Osteoblast (primary cell): ENCODE measurements at regions not wholly inside any gene's neighbourhood (a gene's known extent, or its start where the extent isn't known, plus 50 kb on each side); places are given as distances from the start of the nearest gene placed in this dataset.
"Not testable (repeated sequence)": the region's sequence is repeated elsewhere in the genome, so short reads cannot be mapped to it uniquely, and the experiment has no call there.

Source experiments
- DNase-seq: peaks from one replicate; pipeline ENCODE4 v3.0.0; 2011; ENCODE audit warnings: low spot score, mixed read lengths; ENCODE audit not compliant: insufficient read length; ENCODE audit errors: missing footprints
- H2AFZ ChIP-seq: 2 replicates; pipeline ENCODE4 v1.6.0; 2011; ENCODE audit warnings: mild to moderate bottlenecking, low read length
- H3K27ac ChIP-seq: 2 replicates; pipeline ENCODE4 v1.5.1; 2011; ENCODE audit warnings: mild to moderate bottlenecking, low read depth, low read length, moderate library complexity
- H3K27me3 ChIP-seq: 2 replicates; pipeline ENCODE4 v1.6.0; 2012; ENCODE audit warnings: mild to moderate bottlenecking, control low read depth, inconsistent platforms, low read length, moderate library complexity; ENCODE audit not compliant: insufficient read depth
- H3K36me3 ChIP-seq: 2 replicates; pipeline ENCODE4 v1.5.1; 2011; ENCODE audit warnings: mild to moderate bottlenecking, low read length, control low read depth, moderate library complexity; ENCODE audit not compliant: insufficient read depth
- H3K4me1 ChIP-seq: 2 replicates; pipeline ENCODE4 v1.5.1; 2011; ENCODE audit warnings: mild to moderate bottlenecking, low read length, control low read depth, moderate library complexity; ENCODE audit not compliant: insufficient read depth
- H3K4me2 ChIP-seq: 2 replicates; pipeline ENCODE4 v1.6.0; 2011; ENCODE audit warnings: mild to moderate bottlenecking, low read length; ENCODE audit not compliant: insufficient read depth
- H3K4me3 ChIP-seq: fragments of 200-600 bp; sonication (generic); 3 replicates; pipeline ENCODE4 v1.5.1; 2012; ENCODE audit warnings: mild to moderate bottlenecking, low read length, inconsistent platforms; ENCODE audit not compliant: insufficient read depth
- H3K79me2 ChIP-seq: 2 replicates; pipeline ENCODE4 v1.6.0; 2012; ENCODE audit warnings: mild to moderate bottlenecking, low read length, control low read depth, inconsistent platforms; ENCODE audit not compliant: insufficient read depth
- H3K9me3 ChIP-seq: 2 replicates; pipeline ENCODE4 v1.5.1; 2011; ENCODE audit warnings: low read depth, low read length, control low read depth
- H4K20me1 ChIP-seq: 2 replicates; pipeline ENCODE4 v1.6.0; 2012; ENCODE audit warnings: mild to moderate bottlenecking, low read length, control low read depth; ENCODE audit not compliant: insufficient read depth
- TF ChIP-seq, protein P1 (sequence below): IDR thresholded peaks from 2 replicates; pipeline ENCODE4 v1.5.1; 2011; ENCODE audit warnings: mild to moderate bottlenecking, low read depth, low read length, moderate library complexity; ENCODE audit errors: extremely low read depth

DNA sequence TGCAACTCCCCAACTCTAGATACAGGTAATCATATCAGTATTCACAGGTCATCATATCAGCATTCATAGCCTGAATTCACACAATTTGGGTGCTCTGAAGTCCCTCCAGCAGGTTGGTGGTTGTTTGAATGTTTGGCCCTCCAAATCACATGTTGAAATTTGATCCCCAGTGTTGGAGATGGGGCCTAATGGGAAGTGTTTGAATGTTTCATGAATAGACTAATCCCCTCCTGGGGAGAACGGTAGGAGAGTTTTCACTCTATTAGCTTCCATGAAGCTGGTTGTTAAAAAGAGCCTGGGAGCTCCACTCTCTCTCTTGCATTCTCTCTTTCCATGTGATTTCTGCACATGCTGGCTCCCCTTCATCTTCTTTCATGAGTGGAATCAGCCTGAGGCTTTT, 288.6 kb upstream of the PCDH9 start:
- H3K79me2 ChIP-seq, result no peaks in the 10 kb centered on the region
- H3K4me2 ChIP-seq, result no peak overlapping the region
- no peaks in the 10 kb centered on the region for H3K27me3 ChIP-seq
- no peak overlapping the region for H3K27ac ChIP-seq
- H3K4me3 ChIP-seq, result no peak overlapping the region
- H3K36me3 ChIP-seq, result no peaks in the 10 kb centered on the region
- TF ChIP-seq, protein P1, sequence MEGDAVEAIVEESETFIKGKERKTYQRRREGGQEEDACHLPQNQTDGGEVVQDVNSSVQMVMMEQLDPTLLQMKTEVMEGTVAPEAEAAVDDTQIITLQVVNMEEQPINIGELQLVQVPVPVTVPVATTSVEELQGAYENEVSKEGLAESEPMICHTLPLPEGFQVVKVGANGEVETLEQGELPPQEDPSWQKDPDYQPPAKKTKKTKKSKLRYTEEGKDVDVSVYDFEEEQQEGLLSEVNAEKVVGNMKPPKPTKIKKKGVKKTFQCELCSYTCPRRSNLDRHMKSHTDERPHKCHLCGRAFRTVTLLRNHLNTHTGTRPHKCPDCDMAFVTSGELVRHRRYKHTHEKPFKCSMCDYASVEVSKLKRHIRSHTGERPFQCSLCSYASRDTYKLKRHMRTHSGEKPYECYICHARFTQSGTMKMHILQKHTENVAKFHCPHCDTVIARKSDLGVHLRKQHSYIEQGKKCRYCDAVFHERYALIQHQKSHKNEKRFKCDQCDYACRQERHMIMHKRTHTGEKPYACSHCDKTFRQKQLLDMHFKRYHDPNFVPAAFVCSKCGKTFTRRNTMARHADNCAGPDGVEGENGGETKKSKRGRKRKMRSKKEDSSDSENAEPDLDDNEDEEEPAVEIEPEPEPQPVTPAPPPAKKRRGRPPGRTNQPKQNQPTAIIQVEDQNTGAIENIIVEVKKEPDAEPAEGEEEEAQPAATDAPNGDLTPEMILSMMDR, result no peak
- no peaks in the 10 kb centered on the region for H3K9me3 ChIP-seq
- DNase-seq, result no peak
- H3K4me1 ChIP-seq, result no peaks in the 10 kb centered on the region
- no peak overlapping the region for H2AFZ ChIP-seq
- H4K20me1 ChIP-seq, result no peaks in the 10 kb centered on the region

DNA sequence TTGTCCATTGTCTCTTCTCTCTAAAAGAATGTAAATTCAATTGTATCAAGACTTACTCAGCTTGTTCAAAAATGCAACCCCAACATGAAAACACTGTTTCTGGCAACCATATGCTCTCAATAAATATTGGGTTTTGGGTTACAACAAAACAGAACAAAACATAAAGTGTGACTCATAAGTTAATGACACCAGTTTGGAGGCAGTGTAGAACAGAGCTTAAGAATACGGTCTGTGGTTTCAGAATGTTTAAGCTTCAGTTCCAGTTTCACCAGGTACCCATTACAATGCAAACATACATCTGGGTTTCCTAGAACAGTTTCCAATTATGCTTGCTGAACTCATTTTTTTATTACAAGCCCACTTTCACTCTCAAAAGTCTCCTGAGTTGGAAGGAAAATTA, 285.8 kb upstream of the PCDH9 start:
- Histone ChIP-seq H3K9me3 (no peaks in the 10 kb centered on the region), H3K4me2 (no peak overlapping the region), H3K79me2 (no peaks in the 10 kb centered on the region), H3K4me3 (no peak overlapping the region), H3K4me1 (no peaks in the 10 kb centered on the region), H3K27me3 (no peaks in the 10 kb centered on the region), H3K36me3 (no peaks in the 10 kb centered on the region), H2AFZ (no peak overlapping the region), H4K20me1 (no peaks in the 10 kb centered on the region), H3K27ac (no peak overlapping the region)
- DNase-seq, result no peak
- TF ChIP-seq, protein P1, result no peak

DNA sequence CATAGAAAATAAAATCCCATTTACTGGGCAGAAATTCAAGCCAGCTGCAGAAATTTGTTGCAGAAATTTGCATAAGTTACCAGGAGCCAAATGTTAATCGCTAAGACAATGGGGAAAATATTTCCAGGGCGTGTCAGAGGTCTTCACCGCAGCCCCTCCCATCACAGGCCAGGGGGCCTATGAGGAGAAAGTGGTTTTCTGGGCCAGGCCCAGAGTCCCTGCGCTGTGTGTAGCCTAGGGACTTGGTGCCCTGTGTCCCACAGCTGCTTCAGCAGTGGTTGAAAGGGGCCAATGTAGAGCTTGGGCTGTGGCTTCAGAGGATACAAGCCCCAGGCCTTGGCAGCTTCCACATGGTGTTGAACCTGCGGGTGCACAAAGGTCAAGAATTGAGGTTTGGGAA, 278.9 kb upstream of the PCDH9 start:
- no peak for DNase-seq
- H3K4me3 ChIP-seq, result no peak overlapping the region
- no peak overlapping the region for H3K4me2 ChIP-seq
- H3K79me2 ChIP-seq, result no peaks in the 10 kb centered on the region
- H4K20me1 ChIP-seq, result no peaks in the 10 kb centered on the region
- H2AFZ ChIP-seq, result no peak overlapping the region
- TF ChIP-seq, protein P1, result no peak
- no peaks in the 10 kb centered on the region for H3K9me3 ChIP-seq
- H3K27me3 ChIP-seq, result no peaks in the 10 kb centered on the region
- H3K4me1 ChIP-seq, result no peaks in the 10 kb centered on the region
- no peak overlapping the region for H3K27ac ChIP-seq
- no peaks in the 10 kb centered on the region for H3K36me3 ChIP-seq

DNA sequence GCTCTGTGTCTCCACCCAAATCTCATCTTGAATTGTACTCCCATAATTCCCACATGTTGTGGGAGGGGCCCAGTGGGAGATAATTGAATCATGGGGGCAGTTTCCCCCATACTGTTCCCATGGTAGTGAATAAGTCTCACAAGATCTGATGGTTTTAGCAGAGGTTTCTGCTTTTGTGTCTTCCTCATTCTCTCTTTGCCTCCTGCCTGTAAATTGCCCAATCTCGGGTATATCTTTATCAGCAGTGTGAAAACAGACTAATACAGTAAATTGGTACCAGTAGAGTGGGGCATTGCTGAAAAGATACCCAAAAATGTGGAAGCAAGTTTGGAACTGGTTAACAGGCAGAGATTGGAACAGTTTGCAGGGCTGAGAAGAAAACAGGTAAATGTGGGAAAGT, 278.1 kb upstream of the PCDH9 start:
- not testable (repeated sequence) for H3K4me3 ChIP-seq, H3K27me3 ChIP-seq, H2AFZ ChIP-seq, H3K9me3 ChIP-seq, H3K4me1 ChIP-seq, DNase-seq, H3K79me2 ChIP-seq, H3K4me2 ChIP-seq, H3K36me3 ChIP-seq, H3K27ac ChIP-seq, H4K20me1 ChIP-seq

DNA sequence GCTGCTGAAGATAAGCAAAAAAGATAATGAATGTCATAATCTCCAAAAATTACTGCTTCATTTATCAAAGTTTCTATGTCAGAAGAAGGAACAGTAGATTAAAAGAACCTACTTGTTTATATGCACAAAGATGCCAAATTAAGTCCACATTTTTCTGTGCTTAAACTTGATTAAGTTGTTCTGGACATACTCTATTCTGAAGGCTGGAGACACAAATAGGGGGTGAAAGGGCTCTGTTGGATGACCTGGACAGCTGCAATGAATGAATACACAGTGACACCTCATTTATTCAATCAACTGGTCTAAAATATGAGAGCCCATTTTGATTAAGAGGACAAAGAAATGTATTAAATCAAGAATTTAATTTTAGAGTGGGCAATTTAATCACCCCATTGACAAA, 276.3 kb upstream of the PCDH9 start:
- TF ChIP-seq, protein P1, result no peak
- H3K9me3 ChIP-seq, result no peaks in the 10 kb centered on the region
- no peak for DNase-seq

More for the DNA sequence above, 276.3 kb upstream of the PCDH9 start:
- Histone ChIP-seq H3K36me3 (no peaks in the 10 kb centered on the region), H3K27me3 (no peaks in the 10 kb centered on the region), H3K4me3 (no peak overlapping the region), H3K79me2 (no peaks in the 10 kb centered on the region), H3K27ac (no peak overlapping the region), H4K20me1 (no peaks in the 10 kb centered on the region), H2AFZ (no peak overlapping the region), H3K4me2 (no peak overlapping the region), H3K4me1 (no peaks in the 10 kb centered on the region)
